Left ventricle myocardium inferior (tissue), 1 donor: ENCODE measurements at regions not wholly inside any gene's neighbourhood (a gene's known extent, or its start where the extent isn't known, plus 50 kb on each side); places are given as distances from the start of the nearest gene placed in this dataset.

Experiments
- DNase-seq: peaks from one replicate; pipeline ENCODE4 v3.0.0-alpha.2; 2020
- H3K27ac ChIP-seq: fragments of 200-600 bp; replicated peaks from 2 replicates; pipeline ENCODE4 v1.8.0; 2021
- H3K27me3 ChIP-seq: fragments of 200-600 bp; 2 replicates; pipeline ENCODE4 v1.8.0; 2021; ENCODE audit warnings: low read depth
- H3K36me3 ChIP-seq: fragments of 200-600 bp; 2 replicates; pipeline ENCODE4 v1.8.0; 2021
- H3K4me1 ChIP-seq: fragments of 200-600 bp; 2 replicates; pipeline ENCODE4 v1.8.0; 2021
- H3K4me3 ChIP-seq: fragments of 200-600 bp; 2 replicates; pipeline ENCODE4 v1.8.0; 2021; ENCODE audit warnings: mild to moderate bottlenecking, moderate library complexity
- H3K9me3 ChIP-seq: fragments of 200-600 bp; replicated peaks from 2 replicates; pipeline ENCODE4 v1.8.0; 2021
- intact Hi-C: fragments of 100-400 bp; cut with micrococcal nuclease; formaldehyde crosslinking; loops from one replicate; pipeline ENCODE4 v1.11.0; 2022
- TF ChIP-seq, protein P1 (sequence below): fragments of 200-600 bp; IDR thresholded peaks from 2 replicates; pipeline ENCODE4 v1.8.0; 2021; ENCODE audit warnings: antibody characterized with exemption, mild to moderate bottlenecking, borderline replicate concordance
- donor health status: DM: no; HTN: yes; CAD: no; lungs with severe emphysema.

DNA sequence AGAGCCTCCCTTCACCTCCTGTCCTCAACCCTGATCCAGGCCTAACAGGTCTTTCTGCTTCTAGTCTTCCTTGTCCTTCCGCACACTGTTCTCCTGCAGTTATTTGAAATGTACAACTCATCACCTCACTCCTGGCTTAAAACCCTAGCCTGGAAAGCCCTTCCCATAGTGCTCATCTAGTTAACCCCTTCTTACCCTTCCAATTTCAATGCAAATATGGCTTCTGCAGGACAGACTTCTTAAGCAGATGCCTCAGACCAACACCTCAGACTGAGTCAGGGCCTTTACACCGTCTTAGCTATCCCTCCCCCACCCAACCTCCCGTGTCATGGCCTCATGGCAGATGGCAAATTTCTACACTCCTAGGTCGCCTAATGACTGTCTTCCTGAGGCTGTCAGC is 130.4 kb downstream of the BCOR start:
- H3K36me3 ChIP-seq, result no peaks in the 10 kb centered on the region
- no peaks in the 10 kb centered on the region for H3K9me3 ChIP-seq
- TF ChIP-seq, protein P1, sequence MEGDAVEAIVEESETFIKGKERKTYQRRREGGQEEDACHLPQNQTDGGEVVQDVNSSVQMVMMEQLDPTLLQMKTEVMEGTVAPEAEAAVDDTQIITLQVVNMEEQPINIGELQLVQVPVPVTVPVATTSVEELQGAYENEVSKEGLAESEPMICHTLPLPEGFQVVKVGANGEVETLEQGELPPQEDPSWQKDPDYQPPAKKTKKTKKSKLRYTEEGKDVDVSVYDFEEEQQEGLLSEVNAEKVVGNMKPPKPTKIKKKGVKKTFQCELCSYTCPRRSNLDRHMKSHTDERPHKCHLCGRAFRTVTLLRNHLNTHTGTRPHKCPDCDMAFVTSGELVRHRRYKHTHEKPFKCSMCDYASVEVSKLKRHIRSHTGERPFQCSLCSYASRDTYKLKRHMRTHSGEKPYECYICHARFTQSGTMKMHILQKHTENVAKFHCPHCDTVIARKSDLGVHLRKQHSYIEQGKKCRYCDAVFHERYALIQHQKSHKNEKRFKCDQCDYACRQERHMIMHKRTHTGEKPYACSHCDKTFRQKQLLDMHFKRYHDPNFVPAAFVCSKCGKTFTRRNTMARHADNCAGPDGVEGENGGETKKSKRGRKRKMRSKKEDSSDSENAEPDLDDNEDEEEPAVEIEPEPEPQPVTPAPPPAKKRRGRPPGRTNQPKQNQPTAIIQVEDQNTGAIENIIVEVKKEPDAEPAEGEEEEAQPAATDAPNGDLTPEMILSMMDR, result no peak
- H3K27ac ChIP-seq, result no peak overlapping the region
- peaks cover 6% of the 10 kb centered on the region for H3K4me1 ChIP-seq
- intact Hi-C loops, result no loop called here
- no peak overlapping the region for H3K4me3 ChIP-seq
- no peak for DNase-seq
- no peaks in the 10 kb centered on the region for H3K27me3 ChIP-seq

DNA sequence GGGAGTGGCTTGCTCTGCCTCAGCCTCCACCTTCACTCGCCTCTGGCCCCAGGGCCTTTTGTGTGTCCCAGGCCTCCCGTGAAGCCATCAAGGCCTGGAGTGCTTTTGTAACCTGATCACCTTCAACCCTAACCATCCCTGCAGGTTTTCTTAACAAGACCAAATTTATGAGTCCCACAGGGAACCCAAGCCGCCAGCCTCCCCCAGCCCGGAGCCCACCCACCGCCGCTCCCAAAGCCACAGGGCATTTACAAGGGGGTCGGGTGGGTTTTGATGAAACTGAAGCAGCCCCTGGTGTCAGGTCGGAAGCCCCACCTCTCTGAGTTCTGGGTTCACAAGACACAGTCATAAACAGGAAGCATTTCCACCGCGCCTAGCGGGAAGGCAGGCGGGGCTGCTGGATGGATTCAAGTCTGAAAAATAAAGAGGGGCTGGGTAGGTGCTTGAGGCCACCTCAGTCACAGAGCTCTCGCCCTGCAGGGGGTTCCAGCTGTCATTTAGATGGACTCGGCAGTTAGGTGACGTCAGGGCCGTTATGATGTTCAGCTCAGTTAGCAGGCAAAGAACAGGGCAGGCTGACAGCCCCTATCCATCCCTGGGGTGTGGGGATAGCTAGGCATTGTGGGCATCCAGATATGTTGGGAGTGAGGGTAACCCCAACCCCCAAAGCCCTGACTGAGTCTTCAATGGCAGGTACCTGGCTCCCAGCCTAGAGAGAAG is 128.5 kb downstream of the BCOR start:
- Histone ChIP-seq H3K36me3 (no peaks in the 10 kb centered on the region), H3K4me3 (no peak overlapping the region), H3K4me1 (peaks cover 6% of the 10 kb centered on the region), H3K27me3 (no peaks in the 10 kb centered on the region), H3K9me3 (no peaks in the 10 kb centered on the region), H3K27ac (peak overlapping the region; percentile 76)
- DNase-seq, result no peak
- TF ChIP-seq, protein P1, result no peak
- intact Hi-C loops, result no loop called here

DNA sequence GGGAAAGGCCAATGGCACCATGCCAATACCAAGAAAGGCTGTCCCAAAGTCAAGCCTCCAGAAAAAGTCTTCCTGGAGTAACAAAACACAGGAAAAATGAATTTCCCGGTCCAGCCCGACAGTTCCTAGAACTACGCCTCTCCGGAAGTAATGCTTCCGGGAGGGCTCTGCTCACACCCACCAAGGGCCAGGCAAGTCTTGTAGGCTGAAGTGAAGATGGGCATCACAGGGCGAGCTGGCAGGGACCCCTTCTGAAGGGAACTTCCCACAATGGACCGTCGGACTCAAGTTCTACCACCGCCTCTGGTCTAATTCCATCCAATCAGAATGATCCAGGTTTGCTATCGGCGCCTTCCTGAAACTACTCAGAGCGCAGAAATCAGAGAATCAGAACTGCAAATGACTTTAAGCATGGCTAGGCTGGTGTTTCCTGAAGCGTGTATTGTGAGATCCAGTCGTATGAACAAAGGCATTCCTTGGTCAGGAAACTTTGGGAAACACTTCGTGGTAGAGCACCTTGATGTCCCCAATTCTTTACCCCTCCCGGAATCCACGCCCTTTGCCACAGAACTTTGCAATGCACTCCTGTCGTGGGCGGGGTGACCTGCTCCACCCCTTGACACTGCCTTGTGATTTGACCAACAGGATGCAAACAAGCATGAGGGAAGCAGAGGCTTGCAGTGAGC is 127.8 kb downstream of the BCOR start:
- Histone ChIP-seq H3K36me3 (no peaks in the 10 kb centered on the region), H3K4me3 (no peak overlapping the region), H3K4me1 (peaks cover 6% of the 10 kb centered on the region), H3K27me3 (no peaks in the 10 kb centered on the region), H3K27ac (peak overlapping the region; percentile 76), H3K9me3 (no peaks in the 10 kb centered on the region)
- TF ChIP-seq, protein P1, result no peak
- intact Hi-C loops, result no loop called here
- DNase-seq, result no peak

DNA sequence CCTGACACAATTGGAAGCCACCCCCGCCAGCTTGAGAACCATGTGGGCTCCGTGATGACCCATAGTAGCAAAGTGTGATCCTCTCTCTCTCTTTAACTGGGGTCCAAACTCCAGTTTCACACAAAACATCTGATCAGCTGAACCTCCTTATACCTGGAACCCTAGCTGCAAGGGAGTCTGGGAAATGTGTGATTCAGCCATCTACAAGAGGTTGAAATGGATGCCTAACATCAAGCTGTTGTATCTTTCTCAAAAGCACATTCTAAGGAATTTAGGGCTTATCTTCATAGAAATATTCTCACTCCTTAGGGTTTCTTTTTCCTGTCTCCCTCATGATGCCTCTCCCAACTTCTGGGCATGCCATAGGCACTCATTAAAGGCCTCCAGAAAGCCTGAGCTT is 126.0 kb downstream of the BCOR start:
- TF ChIP-seq, protein P1, result no peak
- Histone ChIP-seq H3K27ac (peak overlapping the region; percentile 55), H3K4me3 (no peak overlapping the region), H3K36me3 (no peaks in the 10 kb centered on the region), H3K27me3 (no peaks in the 10 kb centered on the region), H3K4me1 (peaks cover 6% of the 10 kb centered on the region), H3K9me3 (no peaks in the 10 kb centered on the region)
- intact Hi-C loops, result no loop called here
- DNase-seq, result no peak

DNA sequence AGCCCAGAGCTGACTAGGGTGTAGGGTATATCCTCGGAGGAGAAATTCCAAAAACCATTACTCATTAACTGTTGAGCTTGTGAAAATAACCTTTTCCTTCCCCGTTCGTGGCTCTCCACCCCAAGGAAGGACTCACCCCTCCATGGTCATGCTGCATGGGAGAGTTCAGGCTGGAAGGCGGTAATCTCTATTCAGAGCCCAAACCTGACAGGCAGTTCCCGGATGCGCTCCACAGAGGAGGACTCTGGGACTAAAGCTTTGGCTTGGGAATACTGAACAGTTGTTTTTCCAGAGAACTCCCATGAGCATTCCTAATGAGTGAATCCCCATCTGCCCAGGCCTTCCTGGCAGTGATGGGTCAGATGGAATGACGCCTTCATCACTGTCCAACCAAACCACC is 125.4 kb downstream of the BCOR start:
- no peaks in the 10 kb centered on the region for H3K9me3 ChIP-seq
- intact Hi-C loops, result no loop called here
- peak overlapping the region; percentile 55 for H3K27ac ChIP-seq
- DNase-seq, result no peak
- no peaks in the 10 kb centered on the region for H3K27me3 ChIP-seq
- H3K4me1 ChIP-seq, result peaks cover 6% of the 10 kb centered on the region
- TF ChIP-seq, protein P1, result no peak
- no peaks in the 10 kb centered on the region for H3K36me3 ChIP-seq
- no peak overlapping the region for H3K4me3 ChIP-seq
